ACC112 (cell line): ENCODE measurements at regions not wholly inside any gene's neighbourhood (a gene's known extent, or its start where the extent isn't known, plus 50 kb on each side); places are given as distances from the start of the nearest gene placed in this dataset.

Experiments used
- H2AFZ ChIP-seq: fragments of 200-600 bp; sonication (generic); one replicate; pipeline ENCODE4 v1.6.0; 2017; ENCODE audit warnings: antibody characterized with exemption, low read length; ENCODE audit not compliant: unreplicated experiment
- H3K27ac ChIP-seq: fragments of 200-600 bp; sonication (generic); 2 replicates; pipeline ENCODE4 v1.5.1; 2014; ENCODE audit warnings: low read depth, mild to moderate bottlenecking, antibody characterized with exemption, low read length, moderate library complexity
- H3K27me3 ChIP-seq: fragments of 200-600 bp; sonication (generic); 2 replicates; pipeline ENCODE4 v1.6.1; 2014; ENCODE audit warnings: mild to moderate bottlenecking, antibody characterized with exemption, low read length, moderate library complexity, mixed read lengths; ENCODE audit not compliant: insufficient read depth
- H3K36me3 ChIP-seq: fragments of 200-600 bp; sonication (generic); 2 replicates; pipeline ENCODE4 v1.6.1; 2016; ENCODE audit warnings: mild to moderate bottlenecking, antibody characterized with exemption, low read length, moderate library complexity, mixed read lengths; ENCODE audit not compliant: insufficient read depth
- H3K4me1 ChIP-seq: fragments of 200-600 bp; sonication (generic); one replicate; pipeline ENCODE4 v1.6.1; 2016; ENCODE audit warnings: low read length, mixed read lengths; ENCODE audit not compliant: insufficient read depth, unreplicated experiment, control insufficient read depth
- H3K4me3 ChIP-seq: fragments of 200-600 bp; sonication (generic); 2 replicates; pipeline ENCODE4 v1.5.1; 2014; ENCODE audit warnings: mild to moderate bottlenecking, low read depth, low read length
- H3K79me2 ChIP-seq: fragments of 200-600 bp; sonication (generic); one replicate; pipeline ENCODE4 v1.6.0; 2016; ENCODE audit warnings: low read length; ENCODE audit not compliant: control insufficient read depth, unreplicated experiment, insufficient read depth

DNA sequence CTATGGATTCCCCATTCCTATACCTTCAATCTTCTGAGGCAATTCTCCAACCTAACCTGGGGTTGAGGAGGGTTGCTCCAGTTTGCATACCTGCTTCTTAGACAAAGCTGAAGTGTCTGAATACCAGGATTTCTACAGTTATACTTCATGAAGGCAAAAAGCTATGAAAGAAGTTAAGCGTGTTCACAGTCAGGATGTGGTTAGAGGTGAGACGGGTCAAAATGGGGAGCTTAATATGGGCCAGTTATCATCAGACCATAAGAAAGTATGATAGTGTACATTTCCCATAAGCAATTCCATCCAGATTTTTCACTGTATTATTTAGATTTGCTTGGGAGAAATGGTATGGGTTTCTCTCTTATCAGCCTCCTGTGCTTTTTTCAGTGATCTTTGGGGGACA is 156.9 kb upstream of the FER start:
- Histone ChIP-seq H2AFZ (no peak overlapping the region), H3K4me1 (no peaks in the 10 kb centered on the region), H3K79me2 (no peaks in the 10 kb centered on the region), H3K36me3 (no peaks in the 10 kb centered on the region), H3K27ac (no peak overlapping the region), H3K4me3 (no peak overlapping the region), H3K27me3 (no peaks in the 10 kb centered on the region)

DNA sequence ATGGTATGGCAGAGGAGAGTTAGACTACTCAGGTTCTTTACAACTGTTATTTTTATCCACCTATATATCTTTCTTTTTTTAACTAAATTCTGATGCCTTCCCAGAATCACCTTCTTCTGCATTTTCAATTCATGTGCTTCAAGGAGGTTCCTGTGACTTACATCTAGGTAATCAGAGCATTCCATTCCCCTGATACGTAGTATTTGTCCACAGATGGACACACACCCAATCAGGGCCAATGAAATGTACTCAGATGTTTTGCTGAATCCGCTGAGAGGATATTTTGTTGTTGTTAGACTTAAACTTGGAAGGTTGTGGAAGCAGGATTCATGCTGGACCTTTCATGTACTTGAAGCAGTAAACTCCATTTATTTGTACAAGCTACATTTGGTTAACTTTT is 159.4 kb upstream of the FER start:
- Histone ChIP-seq H3K79me2 (no peaks in the 10 kb centered on the region), H3K4me1 (no peaks in the 10 kb centered on the region), H3K27ac (no peak overlapping the region), H2AFZ (no peak overlapping the region), H3K4me3 (no peak overlapping the region), H3K27me3 (no peaks in the 10 kb centered on the region), H3K36me3 (no peaks in the 10 kb centered on the region)

DNA sequence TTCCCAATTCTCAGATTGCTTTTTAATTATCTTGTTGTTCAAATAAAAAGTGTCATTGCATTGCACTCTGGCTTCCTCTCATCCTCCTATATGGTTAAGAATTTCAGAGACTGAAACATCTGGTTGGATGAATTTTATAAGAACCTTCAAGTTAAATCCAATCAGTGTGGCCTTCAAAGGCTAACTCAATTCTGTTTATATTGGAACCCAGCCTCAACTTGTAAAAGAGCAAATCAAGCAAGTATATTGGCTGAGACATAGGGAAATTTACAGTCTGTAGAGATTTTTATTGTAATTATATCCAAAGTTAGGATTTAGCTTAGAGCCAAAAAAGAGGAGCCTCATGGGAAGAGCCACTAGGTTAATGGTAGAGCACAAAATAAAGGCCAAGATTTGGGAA is 159.9 kb upstream of the FER start:
- Histone ChIP-seq H3K4me1 (no peaks in the 10 kb centered on the region), H3K27ac (no peak overlapping the region)

DNA sequence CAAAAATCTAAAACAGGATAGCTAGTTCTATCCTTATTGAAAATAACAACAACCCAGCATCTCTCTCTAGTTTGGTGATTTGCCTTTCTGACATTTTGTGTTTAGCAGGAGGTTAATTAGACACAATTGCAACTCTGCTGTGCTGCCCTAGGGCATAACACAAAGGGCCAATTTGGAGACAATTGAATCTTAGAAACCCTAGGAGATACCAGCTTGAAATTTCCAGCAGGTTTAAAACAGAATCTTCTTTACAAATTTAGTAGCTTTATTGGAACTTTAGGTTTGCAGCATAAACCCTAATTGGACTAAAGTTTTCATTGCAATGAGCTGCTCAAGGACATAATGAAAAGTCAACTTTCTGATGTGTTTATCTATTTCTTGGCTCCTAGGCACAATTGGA is 166.7 kb upstream of the FER start:
- Histone ChIP-seq H3K79me2 (no peaks in the 10 kb centered on the region), H3K27me3 (peaks cover 35% of the 10 kb centered on the region), H3K27ac (no peak overlapping the region), H2AFZ (no peak overlapping the region), H3K36me3 (no peaks in the 10 kb centered on the region), H3K4me1 (no peaks in the 10 kb centered on the region), H3K4me3 (no peak overlapping the region)

More for the DNA sequence above, 159.9 kb upstream of the FER start:
- Histone ChIP-seq H3K36me3 (no peaks in the 10 kb centered on the region), H3K79me2 (no peaks in the 10 kb centered on the region), H3K27me3 (peaks cover under 1% of the 10 kb centered on the region), H2AFZ (no peak overlapping the region), H3K4me3 (no peak overlapping the region)

DNA sequence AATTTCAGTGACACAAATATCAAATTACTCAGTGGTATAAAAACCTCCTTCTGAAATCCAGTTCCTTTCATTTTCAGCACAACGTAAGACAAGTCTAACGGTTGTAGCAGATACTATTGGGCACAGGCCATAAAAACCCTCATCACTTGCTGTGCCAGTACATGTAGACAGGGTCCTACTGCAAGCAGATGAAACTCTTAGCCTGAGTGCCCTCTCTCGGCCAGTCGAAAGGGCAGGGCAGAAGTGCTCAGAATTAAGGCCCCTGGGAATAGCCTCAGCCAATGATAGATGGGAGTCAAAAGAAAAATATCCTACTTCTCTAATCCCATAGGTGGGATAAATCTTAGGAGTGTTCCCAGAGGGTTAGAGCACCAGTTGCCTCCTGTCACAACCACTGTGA is 168.5 kb upstream of the FER start:
- Histone ChIP-seq H3K4me1 (no peaks in the 10 kb centered on the region), H3K27me3 (peaks cover 35% of the 10 kb centered on the region), H2AFZ (no peak overlapping the region), H3K27ac (no peak overlapping the region), H3K4me3 (no peak overlapping the region), H3K79me2 (no peaks in the 10 kb centered on the region), H3K36me3 (no peaks in the 10 kb centered on the region)

DNA sequence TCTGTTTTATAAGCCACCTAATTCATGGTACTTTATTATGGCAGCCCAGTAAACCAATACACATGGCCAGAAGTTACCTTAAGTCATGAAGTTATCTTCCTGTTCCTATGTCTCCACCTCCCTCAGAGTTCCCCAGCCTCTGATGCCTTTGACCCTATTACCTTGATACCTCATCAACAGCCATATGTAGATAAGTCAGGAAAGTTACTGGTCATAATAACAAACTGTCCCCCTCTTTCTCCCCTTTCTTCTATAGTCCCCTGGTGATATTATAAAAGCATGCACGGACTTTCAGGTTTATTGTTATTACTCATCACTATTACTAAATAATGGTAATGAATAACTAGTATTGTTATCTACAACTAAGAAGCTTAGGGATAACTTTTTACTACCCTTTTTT is 168.9 kb upstream of the FER start:
- no peaks in the 10 kb centered on the region for H3K36me3 ChIP-seq
- no peak overlapping the region for H3K4me3 ChIP-seq
- H3K4me1 ChIP-seq = no peaks in the 10 kb centered on the region
- no peak overlapping the region for H2AFZ ChIP-seq
- H3K79me2 ChIP-seq = no peaks in the 10 kb centered on the region
- H3K27me3 ChIP-seq = peaks cover 35% of the 10 kb centered on the region
- H3K27ac ChIP-seq = no peak overlapping the region

DNA sequence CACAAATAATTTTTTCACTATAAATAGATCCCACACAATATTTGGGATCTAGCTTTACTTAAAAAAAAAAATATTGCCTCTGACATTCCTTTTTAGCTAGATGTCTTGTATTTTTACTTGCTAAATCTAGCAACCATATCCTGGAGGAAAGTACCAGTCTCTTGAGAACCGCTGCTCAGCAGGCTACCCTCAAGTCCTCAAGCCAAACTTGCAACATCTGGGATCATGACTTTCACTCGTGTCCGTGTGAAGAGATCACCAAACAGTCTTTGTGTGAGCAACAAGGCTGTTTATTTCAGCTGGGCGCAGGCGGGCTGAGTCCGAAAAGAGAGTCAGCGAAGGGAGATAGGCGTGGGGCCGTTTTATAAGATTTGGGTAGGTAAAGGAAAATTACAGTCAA is 180.3 kb upstream of the FER start:
- Histone ChIP-seq H3K4me1 (no peaks in the 10 kb centered on the region), H3K27ac (no peak overlapping the region), H3K4me3 (no peak overlapping the region), H3K36me3 (no peaks in the 10 kb centered on the region), H2AFZ (no peak overlapping the region), H3K79me2 (no peaks in the 10 kb centered on the region), H3K27me3 (peaks cover 16% of the 10 kb centered on the region)

DNA sequence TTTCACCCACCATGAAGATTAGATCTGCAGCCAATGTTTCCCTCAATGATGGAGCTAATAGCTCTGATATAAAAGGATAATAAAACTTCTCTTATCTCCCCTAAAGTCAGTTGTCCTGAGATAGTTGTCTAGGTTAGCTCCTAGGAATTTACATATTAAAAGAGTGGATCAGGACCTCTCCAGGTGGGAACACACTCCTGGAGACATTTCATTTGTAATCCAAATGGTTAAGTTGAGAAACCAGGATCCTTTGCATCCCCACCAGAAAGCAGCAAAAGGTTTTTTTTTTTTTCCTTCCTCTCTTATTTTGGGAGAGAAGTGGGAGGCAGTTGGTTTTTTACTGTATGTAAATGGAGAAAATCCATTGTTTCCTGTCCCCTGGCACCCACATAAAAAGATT is 182.5 kb upstream of the FBXL17 start:
- H3K27ac ChIP-seq = no peak overlapping the region
- no peak overlapping the region for H2AFZ ChIP-seq
- H3K4me3 ChIP-seq = no peak overlapping the region
- H3K27me3 ChIP-seq = peaks cover 16% of the 10 kb centered on the region
- no peaks in the 10 kb centered on the region for H3K36me3 ChIP-seq
- no peaks in the 10 kb centered on the region for H3K4me1 ChIP-seq
- no peaks in the 10 kb centered on the region for H3K79me2 ChIP-seq

DNA sequence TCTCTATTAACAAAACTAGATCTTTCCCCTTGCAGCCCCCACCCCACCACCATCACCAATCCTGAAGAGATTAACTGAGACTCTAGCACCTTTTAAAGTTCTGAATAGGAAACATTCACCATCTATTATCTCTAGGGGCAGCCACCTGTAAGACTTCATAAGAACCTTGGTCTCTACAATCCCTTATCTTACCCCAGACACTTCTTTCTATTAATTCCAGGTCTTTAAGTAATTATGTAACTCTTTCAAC is 180.2 kb upstream of the FBXL17 start:
- H3K79me2 ChIP-seq = no peaks in the 10 kb centered on the region
- no peak overlapping the region for H3K4me3 ChIP-seq
- H3K27me3 ChIP-seq = peaks cover 16% of the 10 kb centered on the region
- H3K27ac ChIP-seq = no peak overlapping the region
- H3K36me3 ChIP-seq = no peaks in the 10 kb centered on the region
- H2AFZ ChIP-seq = no peak overlapping the region
- no peaks in the 10 kb centered on the region for H3K4me1 ChIP-seq

DNA sequence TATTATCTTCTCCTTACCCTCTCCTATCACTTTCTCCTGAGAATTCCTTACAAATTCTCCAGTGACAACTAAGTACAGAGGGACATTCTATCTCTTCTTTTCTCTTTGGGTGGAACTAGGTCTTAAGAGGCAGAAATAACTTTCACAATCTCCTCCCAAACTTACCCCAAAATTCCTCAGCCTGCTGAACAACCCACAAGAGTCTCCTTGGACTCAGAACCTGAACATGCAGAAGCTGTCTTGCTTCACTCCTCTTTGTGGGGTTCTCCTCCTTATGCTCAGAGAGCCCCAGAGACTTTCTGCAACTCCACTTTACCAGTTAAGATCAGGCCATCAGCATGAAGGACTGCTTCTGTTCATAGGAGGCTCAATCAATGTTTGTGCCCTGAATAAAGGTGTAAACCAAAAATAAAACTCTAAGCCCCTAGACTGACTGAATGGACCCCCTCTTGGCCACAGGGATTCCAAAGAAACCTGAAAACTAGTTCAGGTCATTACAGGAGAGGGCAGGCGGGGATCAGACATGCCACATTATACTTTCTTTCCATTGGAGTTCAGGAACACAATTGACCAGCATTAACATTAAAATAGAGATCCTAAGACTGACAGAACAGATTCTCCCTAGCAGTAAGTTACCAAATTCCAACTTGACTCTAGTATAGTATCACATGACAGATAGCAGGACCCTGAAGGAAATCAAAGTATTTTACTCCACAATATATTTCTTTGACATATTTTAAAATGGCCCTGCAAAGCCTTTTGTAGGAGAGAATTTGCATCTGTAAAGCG is 179.7 kb upstream of the FBXL17 start:
- Histone ChIP-seq H3K4me3 (no peak overlapping the region), H2AFZ (no peak overlapping the region), H3K27ac (no peak overlapping the region), H3K27me3 (peaks cover 16% of the 10 kb centered on the region), H3K36me3 (no peaks in the 10 kb centered on the region), H3K79me2 (no peaks in the 10 kb centered on the region), H3K4me1 (no peaks in the 10 kb centered on the region)

DNA sequence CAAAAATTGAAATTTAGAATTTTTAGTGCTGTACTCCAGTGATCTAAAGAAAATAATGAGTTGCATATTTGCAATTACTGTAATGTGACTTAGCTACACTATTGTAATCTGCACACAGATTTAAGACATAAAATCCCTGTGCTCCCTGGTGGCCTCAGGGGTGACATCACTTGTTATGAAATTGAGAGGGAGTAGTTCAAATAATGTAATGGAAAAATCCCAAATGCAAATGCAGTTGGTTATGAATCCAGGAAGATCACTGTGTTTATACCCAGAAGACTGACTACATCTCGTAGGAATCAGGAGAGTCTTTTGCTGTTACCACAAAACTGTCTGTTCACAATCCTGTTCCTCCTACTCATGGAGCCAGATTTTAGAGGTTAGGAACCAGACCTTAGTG is 178.7 kb upstream of the FBXL17 start:
- Histone ChIP-seq H2AFZ (no peak overlapping the region), H3K36me3 (no peaks in the 10 kb centered on the region), H3K4me1 (no peaks in the 10 kb centered on the region), H3K27ac (no peak overlapping the region), H3K4me3 (no peak overlapping the region), H3K79me2 (no peaks in the 10 kb centered on the region), H3K27me3 (peaks cover 6% of the 10 kb centered on the region)
